WI38 (cell line): ENCODE measurements at regions not wholly inside any gene's neighbourhood (a gene's known extent, or its start where the extent isn't known, plus 50 kb on each side); places are given as distances from the start of the nearest gene placed in this dataset.

Experiments used
- H3K4me3 ChIP-seq: 2 replicates; pipeline ENCODE4 v1.5.1; 2011; ENCODE audit warnings: low read depth, mild to moderate bottlenecking, control low read depth, low read length
- TF ChIP-seq, protein P1 (sequence below): IDR thresholded peaks from 2 replicates; pipeline ENCODE4 v1.5.1; 2012; ENCODE audit warnings: low read depth, mild to moderate bottlenecking, control low read depth, low read length

DNA sequence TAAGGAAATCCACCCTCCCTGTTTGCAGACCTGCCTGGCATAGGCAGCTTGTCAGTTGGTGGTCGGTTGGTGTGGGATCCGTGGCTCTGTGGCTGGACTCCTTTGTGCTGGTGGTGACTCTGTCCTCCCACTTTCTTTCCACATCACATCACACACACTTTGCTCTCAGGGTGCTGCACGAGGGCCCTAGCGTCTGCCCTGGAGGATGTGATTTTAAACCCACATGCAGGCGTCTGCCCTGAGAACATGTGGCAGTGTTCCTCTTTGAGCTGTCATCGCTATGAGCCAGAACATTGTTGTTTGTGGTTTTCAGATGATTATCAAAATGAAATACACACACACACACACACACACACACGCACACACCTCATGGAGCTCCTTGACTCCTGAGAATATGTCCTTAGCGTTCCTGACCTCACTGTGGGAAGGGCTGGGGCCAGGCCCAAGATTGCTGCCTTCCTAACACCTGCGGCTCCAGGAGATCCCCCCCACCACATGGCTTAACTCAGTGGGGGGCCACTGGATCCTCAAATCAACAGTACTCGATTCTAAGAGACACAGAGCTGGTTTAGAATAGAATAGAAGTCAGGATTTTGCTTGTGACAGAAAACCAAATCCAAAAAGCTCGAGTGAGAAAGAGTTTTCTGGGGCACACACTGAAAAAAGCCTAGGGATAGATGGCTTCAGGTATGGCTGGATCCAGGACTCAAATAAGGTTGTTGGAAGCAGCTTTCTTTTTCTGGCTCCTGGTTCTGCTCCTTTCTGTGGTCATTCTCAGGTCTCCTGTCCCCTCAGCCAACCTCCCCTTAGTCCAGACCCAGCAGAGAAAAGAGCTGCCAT is 54.8 kb downstream of the RTP5 start:
- H3K4me3 ChIP-seq = no peak overlapping the region
- TF ChIP-seq, protein P1, sequence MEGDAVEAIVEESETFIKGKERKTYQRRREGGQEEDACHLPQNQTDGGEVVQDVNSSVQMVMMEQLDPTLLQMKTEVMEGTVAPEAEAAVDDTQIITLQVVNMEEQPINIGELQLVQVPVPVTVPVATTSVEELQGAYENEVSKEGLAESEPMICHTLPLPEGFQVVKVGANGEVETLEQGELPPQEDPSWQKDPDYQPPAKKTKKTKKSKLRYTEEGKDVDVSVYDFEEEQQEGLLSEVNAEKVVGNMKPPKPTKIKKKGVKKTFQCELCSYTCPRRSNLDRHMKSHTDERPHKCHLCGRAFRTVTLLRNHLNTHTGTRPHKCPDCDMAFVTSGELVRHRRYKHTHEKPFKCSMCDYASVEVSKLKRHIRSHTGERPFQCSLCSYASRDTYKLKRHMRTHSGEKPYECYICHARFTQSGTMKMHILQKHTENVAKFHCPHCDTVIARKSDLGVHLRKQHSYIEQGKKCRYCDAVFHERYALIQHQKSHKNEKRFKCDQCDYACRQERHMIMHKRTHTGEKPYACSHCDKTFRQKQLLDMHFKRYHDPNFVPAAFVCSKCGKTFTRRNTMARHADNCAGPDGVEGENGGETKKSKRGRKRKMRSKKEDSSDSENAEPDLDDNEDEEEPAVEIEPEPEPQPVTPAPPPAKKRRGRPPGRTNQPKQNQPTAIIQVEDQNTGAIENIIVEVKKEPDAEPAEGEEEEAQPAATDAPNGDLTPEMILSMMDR = no peak

DNA sequence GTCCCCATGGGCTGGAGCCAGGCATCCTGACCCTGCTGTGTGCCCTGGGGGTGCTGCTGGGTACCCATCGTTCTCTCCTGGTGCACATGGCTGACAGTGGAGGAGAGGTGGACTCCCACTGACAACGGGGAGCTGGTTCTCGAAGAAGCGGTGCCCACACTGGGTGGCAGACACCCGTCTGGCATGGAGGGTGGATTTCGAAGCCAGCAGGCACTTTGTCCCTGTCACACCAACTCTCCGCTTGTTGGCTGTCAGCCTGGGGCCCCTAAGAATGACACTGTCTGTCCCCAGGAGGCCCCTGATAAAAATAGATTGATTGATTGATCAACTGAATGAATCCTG is 55.4 kb downstream of the RTP5 start:
- no peak overlapping the region for H3K4me3 ChIP-seq
- TF ChIP-seq, protein P1 = no peak

DNA sequence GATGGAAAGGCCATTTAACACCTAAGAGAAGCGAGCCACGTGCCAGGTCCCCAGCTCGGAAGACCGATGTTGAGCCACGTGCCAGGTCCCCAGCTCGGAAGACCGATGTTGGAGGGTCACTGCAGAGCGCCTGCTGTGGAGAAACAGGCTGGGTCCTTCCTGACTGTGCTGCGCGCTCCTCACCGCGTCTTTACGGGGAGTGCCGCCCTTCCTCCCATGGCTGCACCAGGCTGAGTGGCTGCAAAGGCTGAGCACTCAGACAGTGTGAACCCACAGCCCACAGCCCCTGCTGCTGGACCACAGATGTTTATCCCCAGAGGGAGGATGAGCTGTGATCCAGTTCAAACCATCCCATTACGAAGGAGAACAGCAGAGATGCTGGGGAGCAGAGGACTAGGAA is 55.7 kb downstream of the RTP5 start:
- H3K4me3 ChIP-seq = no peak overlapping the region
- TF ChIP-seq, protein P1 = no peak

DNA sequence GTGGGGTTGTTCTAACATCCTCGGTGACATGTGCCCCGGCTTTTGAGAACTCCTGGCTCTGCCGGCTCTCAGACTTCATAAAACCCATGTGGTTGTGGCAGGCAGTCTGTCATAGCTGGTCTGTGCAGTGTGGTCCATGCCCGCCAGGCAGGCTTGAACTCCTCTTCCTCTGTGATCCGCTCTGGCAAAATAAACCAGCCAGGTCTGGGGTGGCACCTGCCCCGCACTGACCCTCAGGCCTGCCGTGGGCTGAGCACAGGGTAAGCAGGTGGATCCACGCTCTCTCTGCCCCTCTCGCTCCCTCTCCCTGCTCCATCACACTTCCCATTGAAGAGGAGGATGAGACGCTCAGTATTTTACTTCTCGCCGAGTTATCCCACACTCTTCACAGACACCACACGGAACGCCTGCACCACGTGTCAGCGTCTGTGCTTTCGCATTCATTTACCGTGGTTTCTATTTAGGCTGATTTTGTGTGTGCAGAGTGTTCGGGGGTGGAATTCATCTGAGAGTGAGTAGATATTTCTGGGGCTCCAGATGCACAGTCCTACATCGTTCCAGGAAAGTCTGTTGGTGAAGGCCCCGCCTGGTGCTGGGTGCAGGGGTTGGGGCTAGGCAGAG is 56.4 kb downstream of the RTP5 start:
- TF ChIP-seq, protein P1 = no peak

DNA sequence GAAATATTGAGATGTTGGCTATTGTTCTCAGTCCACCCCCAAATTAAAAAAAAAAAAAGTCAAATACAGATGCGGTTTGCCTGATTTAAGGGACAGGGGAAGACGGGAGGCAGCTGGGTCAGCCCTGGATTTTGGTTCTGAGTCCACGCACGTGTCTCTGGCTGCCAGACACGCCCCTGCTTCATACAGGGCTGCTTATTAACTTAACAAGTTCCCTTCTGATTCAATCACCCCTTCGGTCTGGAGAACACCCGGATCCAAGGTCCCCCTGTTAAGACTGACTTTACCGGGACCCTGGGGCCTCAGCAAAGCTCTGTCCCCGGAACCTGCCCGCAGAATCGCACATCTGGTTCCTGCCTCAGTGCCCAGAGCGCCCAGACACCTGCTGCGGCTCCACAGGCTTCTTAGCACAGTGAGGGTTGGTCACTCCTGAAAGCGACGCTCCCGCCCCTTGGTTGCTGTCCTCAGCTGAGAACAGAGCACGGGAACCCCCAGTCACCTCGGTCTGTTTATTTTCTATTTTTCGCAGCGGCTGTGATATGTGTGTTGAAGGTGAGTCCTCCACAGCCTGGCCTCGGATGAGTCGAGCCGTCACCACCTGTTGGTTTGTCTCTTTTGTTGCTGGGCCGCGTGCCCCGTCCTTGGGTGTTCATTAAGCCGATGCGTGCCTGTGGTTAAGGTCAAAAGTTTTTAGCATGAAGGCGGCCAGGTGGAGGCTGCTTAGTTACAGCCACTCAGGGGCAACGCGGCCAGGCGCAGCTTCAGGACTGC is 57.2 kb downstream of the RTP5 start:
- TF ChIP-seq, protein P1 = no peak
- H3K4me3 ChIP-seq = no peak overlapping the region

More for the DNA sequence above, 56.4 kb downstream of the RTP5 start:
- no peak overlapping the region for H3K4me3 ChIP-seq

DNA sequence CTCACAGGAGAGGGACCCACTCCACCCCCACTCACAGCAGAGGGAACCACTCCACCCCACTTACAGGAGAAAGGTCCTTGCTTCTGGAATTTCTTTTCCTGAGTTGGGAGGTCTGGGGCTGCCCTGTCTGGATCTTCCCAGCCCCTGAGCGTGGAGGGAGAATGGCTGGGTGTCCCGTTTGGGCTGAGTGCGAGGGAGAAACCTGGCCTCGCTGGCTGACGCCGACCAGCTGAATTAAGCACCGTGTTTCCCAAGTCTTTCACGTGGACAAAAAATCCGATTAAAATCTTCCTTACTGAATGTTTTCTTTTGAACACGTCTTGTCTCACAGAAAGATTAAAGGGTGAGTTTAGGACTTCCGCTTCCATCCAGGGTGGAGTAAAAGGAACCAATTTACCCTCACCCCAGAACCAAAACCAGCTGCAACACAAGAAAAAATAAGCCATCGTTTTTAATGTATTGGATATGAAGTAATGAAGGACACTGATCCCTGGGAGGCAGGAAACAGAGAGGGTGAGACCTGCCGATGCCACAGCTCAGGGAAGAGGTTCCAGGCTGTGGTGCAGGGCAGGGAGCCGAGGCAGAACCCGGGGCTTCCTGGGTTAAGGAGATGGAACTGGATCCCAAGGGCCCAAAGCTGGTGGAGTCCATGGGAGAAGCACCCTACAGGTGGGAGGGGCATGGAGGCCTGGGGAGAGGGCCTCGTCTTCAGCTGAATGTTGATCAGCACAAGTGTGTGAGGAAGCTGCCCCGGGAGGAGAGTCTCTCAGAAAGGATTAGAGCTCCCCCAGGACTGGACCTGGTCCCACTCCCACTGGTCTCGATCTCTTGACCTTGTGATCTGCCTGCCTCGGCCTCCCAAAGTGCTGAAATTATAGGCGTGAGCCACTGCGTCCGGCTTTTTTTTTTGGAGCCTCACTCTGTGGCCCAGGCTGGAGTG is 60.3 kb downstream of the RTP5 start:
- TF ChIP-seq, protein P1 = no peak
- H3K4me3 ChIP-seq = no peak overlapping the region
